RWPE1 (cell line): ENCODE measurements at regions not wholly inside any gene's neighbourhood (a gene's known extent, or its start where the extent isn't known, plus 50 kb on each side); places are given as distances from the start of the nearest gene placed in this dataset.
"Not testable (repeated sequence)": the region's sequence is repeated elsewhere in the genome, so short reads cannot be mapped to it uniquely, and the experiment has no call there.

ENCODE experiments used
- CTCF ChIA-PET: fragments of 350-600 bp; sonication (Branson Sonifier 250); formaldehyde crosslinking; extraction: SDS; loops from one replicate; lab custom pipeline; 2021; lab: Yijun Ruan, JAX
- POLR2A ChIA-PET: fragments of 400-600 bp; formaldehyde crosslinking; extraction: SDS; loops from one replicate; lab custom pipeline; 2020; ENCODE audit warnings: antibody characterized with exemption; ENCODE audit not compliant: low non-redundant PET; lab: Yijun Ruan, JAX
- DNase-seq: peaks from one replicate; pipeline ENCODE4 v3.0.0; 2012; ENCODE audit warnings: low spot score
- H3K27ac ChIP-seq: fragments of 450-650 bp; 2 replicates; pipeline ENCODE4 v1.5.1; 2017
- TF ChIP-seq, protein P1 (sequence below): fragments of 450-650 bp; conservative IDR thresholded peaks from 2 replicates; pipeline ENCODE4 v1.5.1; 2017; ENCODE audit warnings: low read depth, mild to moderate bottlenecking

DNA sequence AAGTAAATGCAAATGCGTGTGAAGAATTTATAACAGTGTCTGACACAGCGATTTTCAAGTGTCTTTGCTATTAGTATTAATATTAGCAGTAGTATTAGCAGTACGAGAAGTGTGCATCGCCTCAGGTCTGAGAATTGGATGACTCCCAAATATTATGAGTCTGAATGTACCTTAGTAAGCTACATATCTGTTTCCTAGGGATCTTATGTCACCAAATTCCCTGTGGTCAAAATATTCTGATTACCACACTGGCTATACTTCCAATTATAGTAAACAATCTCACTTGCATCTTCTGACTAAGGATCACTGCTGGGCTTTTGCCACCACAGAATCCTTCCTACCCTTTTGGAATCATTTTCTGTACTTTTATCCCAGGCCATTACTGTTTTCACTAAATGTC, 396.0 kb upstream of the MIS18BP1 start:
- TF ChIP-seq, protein P1, sequence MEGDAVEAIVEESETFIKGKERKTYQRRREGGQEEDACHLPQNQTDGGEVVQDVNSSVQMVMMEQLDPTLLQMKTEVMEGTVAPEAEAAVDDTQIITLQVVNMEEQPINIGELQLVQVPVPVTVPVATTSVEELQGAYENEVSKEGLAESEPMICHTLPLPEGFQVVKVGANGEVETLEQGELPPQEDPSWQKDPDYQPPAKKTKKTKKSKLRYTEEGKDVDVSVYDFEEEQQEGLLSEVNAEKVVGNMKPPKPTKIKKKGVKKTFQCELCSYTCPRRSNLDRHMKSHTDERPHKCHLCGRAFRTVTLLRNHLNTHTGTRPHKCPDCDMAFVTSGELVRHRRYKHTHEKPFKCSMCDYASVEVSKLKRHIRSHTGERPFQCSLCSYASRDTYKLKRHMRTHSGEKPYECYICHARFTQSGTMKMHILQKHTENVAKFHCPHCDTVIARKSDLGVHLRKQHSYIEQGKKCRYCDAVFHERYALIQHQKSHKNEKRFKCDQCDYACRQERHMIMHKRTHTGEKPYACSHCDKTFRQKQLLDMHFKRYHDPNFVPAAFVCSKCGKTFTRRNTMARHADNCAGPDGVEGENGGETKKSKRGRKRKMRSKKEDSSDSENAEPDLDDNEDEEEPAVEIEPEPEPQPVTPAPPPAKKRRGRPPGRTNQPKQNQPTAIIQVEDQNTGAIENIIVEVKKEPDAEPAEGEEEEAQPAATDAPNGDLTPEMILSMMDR: no peak
- ChIA-PET POLR2A (no interaction called here), CTCF (no interaction called here)
- H3K27ac ChIP-seq: no peak overlapping the region
- no peak for DNase-seq

DNA sequence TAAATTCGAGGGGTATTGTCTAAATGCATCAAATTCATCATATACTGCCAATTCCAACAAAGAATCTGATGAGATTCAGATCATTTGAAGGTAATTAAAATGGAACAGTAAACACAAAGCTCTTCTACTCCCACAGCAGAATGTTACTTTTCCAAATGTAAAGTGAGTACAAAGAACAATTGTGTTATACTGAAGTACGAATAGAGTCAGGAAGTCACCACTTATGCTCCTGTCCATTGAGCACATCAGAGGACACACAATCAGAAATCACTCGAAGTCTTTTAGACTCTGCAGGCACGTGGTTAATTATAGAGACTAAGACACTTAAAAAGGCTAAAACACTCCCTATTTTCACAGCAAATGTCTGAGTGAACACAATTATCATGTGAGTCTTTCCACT, 388.5 kb upstream of the MIS18BP1 start:
- DNase-seq: no peak
- CTCF ChIA-PET: no interaction called here

DNA sequence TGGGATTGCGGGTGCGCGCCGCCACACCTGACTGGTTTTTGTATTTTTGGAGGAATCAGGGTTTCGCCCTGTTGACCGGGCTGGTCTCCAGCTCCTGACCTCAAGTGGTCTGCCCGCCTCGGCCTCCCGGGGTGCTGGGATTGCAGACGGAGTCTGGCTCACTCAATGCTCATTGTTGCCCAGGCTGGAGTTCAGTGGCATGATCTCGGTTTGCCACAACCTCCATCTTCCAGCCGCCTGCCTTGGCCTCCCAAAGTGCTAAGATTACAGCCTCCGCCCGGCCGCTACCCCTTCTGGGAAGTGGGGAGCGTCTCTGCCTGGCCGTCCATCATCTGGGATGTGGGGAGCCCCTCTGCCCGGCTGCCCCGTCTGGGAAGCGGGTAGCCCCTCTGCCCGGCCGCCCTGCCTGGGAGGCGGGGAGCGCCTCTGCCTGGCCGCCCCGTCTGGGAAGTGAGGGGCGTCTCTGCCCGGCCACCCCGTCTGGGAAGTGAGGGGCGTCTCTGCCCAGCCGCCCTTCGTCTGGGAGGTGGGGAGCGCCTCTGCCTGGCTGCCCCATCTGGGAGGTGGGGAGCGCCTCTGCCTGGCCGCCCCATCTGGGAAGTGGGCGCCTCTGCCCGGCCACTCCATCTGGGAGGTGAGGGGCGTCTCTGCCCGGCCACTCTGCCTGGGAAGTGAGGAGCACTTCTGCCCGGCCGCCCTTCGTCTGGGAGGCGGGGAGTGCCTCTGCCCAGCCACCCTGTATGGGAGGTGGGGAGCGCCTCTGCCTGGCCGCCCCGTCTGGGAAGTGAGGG, 381.8 kb upstream of the MIS18BP1 start:
- DNase-seq, CTCF ChIA-PET, POLR2A ChIA-PET, H3K27ac ChIP-seq: not testable (repeated sequence)

More for the DNA sequence above, 388.5 kb upstream of the MIS18BP1 start:
- H3K27ac ChIP-seq: no peak overlapping the region
- POLR2A ChIA-PET: no interaction called here
- TF ChIP-seq, protein P1: no peak

DNA sequence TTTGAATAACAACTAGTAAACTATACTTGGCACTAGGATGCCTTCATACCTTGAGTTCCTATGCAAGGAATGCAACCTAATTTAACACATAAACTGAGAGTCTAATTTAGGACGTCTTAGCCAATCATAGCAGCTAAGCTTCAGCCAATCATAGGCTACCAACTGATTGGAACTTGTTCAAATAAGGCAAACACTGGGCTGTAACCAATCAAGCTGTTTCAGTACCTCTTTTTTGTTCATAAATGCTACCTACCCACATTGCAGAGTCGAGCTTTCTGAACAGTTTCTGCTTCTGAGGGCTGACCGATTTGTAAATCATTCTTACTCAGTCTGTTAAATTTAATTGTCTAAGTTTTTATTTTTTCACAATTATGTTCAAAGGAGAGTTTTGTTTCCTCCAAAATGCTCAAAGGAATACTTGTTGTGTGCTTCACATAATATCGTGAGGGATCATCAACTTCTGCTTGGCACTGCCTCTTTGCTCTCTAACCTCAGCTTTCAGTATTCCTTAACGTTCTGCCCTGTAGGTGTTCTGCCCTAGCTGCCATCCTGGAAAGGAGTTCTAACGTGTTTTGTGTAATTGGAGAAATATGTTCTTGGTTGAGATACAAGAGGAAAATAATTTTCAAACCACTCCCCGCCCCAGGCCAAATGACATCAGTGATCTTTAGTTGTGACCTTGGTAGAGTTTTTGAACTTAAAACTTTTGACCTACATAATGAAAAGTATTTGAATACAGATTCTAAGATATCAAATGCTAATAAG, 380.4 kb upstream of the MIS18BP1 start:
- TF ChIP-seq, protein P1: no peak
- peak; percentile 4 for DNase-seq
- H3K27ac ChIP-seq: no peak overlapping the region
- POLR2A ChIA-PET: no interaction called here
- CTCF ChIA-PET: no interaction called here

DNA sequence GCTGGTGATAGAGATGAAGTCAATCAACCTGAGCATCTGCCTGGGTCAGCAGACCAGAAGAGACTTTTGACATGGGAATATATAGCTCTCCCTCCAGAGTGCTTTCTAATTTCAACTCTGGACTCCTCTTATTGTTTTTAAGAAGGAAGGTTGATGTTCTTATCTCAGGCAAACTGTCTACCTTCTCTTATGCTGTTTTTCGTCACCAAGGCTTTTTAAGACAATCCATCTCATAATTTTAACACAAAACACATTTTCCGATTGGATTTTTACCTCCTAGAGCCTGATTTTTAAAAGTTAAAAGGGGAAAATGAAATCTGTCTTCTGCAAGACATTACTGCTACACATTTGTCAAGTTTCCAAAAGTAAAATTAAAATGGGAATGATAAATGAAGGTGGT, 368.7 kb upstream of the MIS18BP1 start:
- POLR2A ChIA-PET: no interaction called here
- DNase-seq: no peak
- TF ChIP-seq, protein P1: no peak
- H3K27ac ChIP-seq: no peak overlapping the region
- CTCF ChIA-PET: no interaction called here

DNA sequence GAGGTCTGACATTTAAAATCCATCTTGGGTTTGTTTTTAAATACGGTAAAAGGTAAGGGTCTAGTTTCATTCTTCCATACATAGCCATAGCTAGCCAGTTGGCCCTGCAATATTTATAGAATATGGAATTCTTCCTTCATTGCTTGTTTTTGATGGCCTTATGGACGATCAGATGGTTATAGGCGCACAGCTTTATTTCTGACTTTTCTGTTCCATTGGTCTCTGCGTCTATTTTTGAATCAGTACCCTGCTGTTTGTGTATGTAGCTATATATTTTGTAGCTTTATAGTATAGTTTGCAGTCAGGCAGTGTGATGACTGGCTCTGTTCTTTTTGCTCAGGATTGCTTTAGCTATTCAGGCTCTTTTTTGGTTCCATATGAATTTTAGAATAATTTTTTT, 366.8 kb upstream of the MIS18BP1 start:
- DNase-seq: no peak
- TF ChIP-seq, protein P1: no peak
- ChIA-PET CTCF (no interaction called here), POLR2A (no interaction called here)
- no peak overlapping the region for H3K27ac ChIP-seq

DNA sequence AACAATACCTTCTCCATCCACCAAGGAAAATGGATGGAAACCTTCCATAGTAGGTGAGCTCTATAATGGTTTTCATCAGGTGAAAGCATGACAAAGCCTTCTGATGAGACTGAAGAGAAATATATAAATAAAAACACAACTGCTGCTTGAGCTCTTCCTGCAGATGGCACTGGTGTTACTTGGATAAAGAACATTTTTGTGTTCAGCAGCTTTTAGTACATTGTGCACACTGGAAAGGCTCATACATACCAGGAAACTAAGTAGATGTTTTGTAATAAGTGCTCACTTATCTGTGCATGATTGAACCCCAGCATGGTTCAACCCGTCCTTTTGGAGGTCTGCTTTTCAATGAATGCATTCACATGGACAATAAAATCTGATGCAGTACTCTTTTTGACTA, 357.3 kb upstream of the MIS18BP1 start:
- TF ChIP-seq, protein P1: peak; percentile 18; the same call in 1 of the 2 replicates
- DNase-seq: peak; percentile 12
- CTCF ChIA-PET: interaction anchor here (0.5 to 0.6 kb wide), 3 partner anchors 119 to 259 kb away, joined by 3 to 4 read pairs (median 4); no protein-coding TSS in a partner anchor
- H3K27ac ChIP-seq: no peak overlapping the region
- POLR2A ChIA-PET: no interaction called here
